Dermis microvascular lymphatic vessel endothelial cell (primary cell): ENCODE measurements at regions not wholly inside any gene's neighbourhood (a gene's known extent, or its start where the extent isn't known, plus 50 kb on each side); places are given as distances from the start of the nearest gene placed in this dataset.
"Not testable (repeated sequence)": the region's sequence is repeated elsewhere in the genome, so short reads cannot be mapped to it uniquely, and the experiment has no call there.

ENCODE experiments used
- DNase-seq, 2 donors: peaks; one replicate each; pipeline versions ENCODE4 v3.0.0 to v3.0.0-alpha.2; 2010; ENCODE audit warnings: low read depth in 2 of 2

- DNase-seq: no peak
Observed at GRCh38 chr3:22671848-22672247, 531.3 kb upstream of the UBE2E2 start.

- no peak for DNase-seq
Observed at GRCh38 chr3:22684739-22685138, 518.4 kb upstream of the UBE2E2 start.

- no peak for DNase-seq
Observed at GRCh38 chr3:22685597-22685996, 517.5 kb upstream of the UBE2E2 start.

GRCh38 chr3:22691407-22691806 lies 511.7 kb upstream of the UBE2E2 start:
- no peak for DNase-seq

- DNase-seq: no peak
Observed at GRCh38 chr3:22691856-22692628, 511.1 kb upstream of the UBE2E2 start.

- DNase-seq: no peak
Observed at GRCh38 chr3:22700876-22701275, 502.3 kb upstream of the UBE2E2 start.

- DNase-seq: no peak
Observed at GRCh38 chr3:22704166-22704565, 499.0 kb upstream of the UBE2E2 start.

- DNase-seq: no peak
Observed at GRCh38 chr3:22704571-22705354, 498.4 kb upstream of the UBE2E2 start.

- not testable (repeated sequence) for DNase-seq
Observed at GRCh38 chr3:22706922-22707321, 496.2 kb upstream of the UBE2E2 start.

GRCh38 chr3:22713936-22714335 lies 489.2 kb upstream of the UBE2E2 start:
- DNase-seq: peak in 1 of 2 donors; percentile 86

- no peak for DNase-seq
Observed at GRCh38 chr3:22714749-22715148, 488.4 kb upstream of the UBE2E2 start.

GRCh38 chr3:22720596-22720995 lies 482.5 kb upstream of the UBE2E2 start:
- peak in 1 of 2 donors; percentile 99 for DNase-seq

GRCh38 chr3:22724420-22724819 lies 478.7 kb upstream of the UBE2E2 start:
- DNase-seq: no peak

GRCh38 chr3:22728406-22728805 lies 474.7 kb upstream of the UBE2E2 start:
- no peak for DNase-seq

- DNase-seq: no peak
Observed at GRCh38 chr3:22729212-22729611, 473.9 kb upstream of the UBE2E2 start.

- DNase-seq: no peak
Observed at GRCh38 chr3:22729981-22730380, 473.1 kb upstream of the UBE2E2 start.

GRCh38 chr3:22730701-22731100 lies 472.4 kb upstream of the UBE2E2 start:
- no peak for DNase-seq

- no peak for DNase-seq
Observed at GRCh38 chr3:22731901-22732300, 471.2 kb upstream of the UBE2E2 start.

- DNase-seq: no peak
Observed at GRCh38 chr3:22732641-22733040, 470.5 kb upstream of the UBE2E2 start.

- no peak for DNase-seq
Observed at GRCh38 chr3:22734207-22734606, 468.9 kb upstream of the UBE2E2 start.

GRCh38 chr3:22734756-22735155 lies 468.4 kb upstream of the UBE2E2 start:
- no peak for DNase-seq

- DNase-seq: no peak
Observed at GRCh38 chr3:22735373-22735772, 467.8 kb upstream of the UBE2E2 start.

- DNase-seq: not testable (repeated sequence)
Observed at GRCh38 chr3:22743386-22743785, 459.7 kb upstream of the UBE2E2 start.
